ENCODE measurements at regions not wholly inside any gene's neighbourhood (a gene's known extent, or its start where the extent isn't known, plus 50 kb on each side); places are given as distances from the start of the nearest gene placed in this dataset.

DNA sequence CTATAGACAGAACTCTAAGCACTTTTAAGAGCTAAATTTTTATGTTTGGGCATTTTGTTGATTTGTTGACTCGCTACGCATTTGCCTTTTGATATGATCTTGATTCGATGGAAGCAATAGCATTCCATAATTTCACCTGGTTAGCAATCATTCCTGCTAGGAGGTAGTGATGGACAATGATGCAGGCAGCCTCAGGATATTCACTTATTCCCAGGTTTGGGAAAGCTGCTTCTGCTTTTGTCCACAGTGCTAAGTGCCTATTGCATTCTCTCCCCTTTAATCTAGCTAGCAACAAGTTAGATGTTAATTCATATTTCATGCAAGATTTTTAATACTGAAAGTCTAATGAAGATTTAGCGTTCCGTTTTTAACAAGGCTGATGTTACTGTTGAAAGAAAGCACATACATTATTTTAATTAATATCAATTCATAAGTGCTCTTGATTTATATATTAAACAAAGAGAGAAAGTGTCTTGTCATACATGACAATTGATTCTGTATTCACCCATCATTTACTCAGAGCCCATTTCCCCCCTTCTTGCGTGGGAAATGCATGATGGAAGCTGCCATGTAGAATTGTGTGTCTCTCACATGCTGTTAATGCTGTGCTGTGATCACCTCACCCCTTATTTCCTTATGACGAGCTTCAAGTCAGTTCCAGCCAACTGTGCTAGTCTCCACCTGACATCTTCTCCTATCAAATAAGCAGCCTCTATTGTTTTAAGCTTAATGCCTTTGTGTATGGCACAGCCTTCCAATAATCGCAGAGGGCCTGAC, 53.0 kb upstream of the TMCO5A start:
- Mint-ChIP-seq H3K4me3 (ENCODE audit: unreplicated experiment) (no peak overlapping the region), H3K27ac (ENCODE audit: unreplicated experiment) (no peak overlapping the region), H3K27me3 (ENCODE audit: unreplicated experiment) (peaks cover 34% of the 10 kb centered on the region), H3K9me3 (ENCODE audit: unreplicated experiment) (no peaks in the 10 kb centered on the region), H3K36me3 (ENCODE audit: unreplicated experiment) (no peaks in the 10 kb centered on the region), H3K4me1 (ENCODE audit: unreplicated experiment) (peaks cover 29% of the 10 kb centered on the region)
- no peak for DNase-seq (ENCODE audit: extremely low spot score, unreplicated experiment)
- TF ChIP-seq, protein P1, sequence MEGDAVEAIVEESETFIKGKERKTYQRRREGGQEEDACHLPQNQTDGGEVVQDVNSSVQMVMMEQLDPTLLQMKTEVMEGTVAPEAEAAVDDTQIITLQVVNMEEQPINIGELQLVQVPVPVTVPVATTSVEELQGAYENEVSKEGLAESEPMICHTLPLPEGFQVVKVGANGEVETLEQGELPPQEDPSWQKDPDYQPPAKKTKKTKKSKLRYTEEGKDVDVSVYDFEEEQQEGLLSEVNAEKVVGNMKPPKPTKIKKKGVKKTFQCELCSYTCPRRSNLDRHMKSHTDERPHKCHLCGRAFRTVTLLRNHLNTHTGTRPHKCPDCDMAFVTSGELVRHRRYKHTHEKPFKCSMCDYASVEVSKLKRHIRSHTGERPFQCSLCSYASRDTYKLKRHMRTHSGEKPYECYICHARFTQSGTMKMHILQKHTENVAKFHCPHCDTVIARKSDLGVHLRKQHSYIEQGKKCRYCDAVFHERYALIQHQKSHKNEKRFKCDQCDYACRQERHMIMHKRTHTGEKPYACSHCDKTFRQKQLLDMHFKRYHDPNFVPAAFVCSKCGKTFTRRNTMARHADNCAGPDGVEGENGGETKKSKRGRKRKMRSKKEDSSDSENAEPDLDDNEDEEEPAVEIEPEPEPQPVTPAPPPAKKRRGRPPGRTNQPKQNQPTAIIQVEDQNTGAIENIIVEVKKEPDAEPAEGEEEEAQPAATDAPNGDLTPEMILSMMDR (IDR thresholded peaks at IDR 0.05) = no peak

DNA sequence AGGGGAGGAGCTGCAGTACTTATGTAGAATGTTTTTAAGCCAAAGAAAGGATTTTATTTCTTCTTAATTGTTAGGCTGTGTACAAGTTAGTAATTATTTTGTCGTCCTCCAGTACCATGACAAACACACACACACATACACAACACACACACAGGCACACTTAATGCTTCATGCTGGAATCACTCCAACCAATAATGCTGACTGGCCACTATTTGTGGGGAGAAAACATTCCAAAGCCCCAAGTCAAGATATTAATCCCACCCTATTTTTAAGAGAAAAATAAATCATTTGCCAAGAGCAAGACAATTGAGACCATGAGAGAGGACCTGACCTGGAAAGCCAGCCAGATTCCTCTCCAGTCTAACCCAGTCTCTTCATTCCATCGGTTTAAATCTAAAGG, 51.8 kb upstream of the TMCO5A start:
- Mint-ChIP-seq H3K9me3 (ENCODE audit: unreplicated experiment) (no peaks in the 10 kb centered on the region), H3K27ac (ENCODE audit: unreplicated experiment) (no peak overlapping the region), H3K4me3 (ENCODE audit: unreplicated experiment) (no peak overlapping the region), H3K27me3 (ENCODE audit: unreplicated experiment) (peaks cover 34% of the 10 kb centered on the region), H3K36me3 (ENCODE audit: unreplicated experiment) (no peaks in the 10 kb centered on the region), H3K4me1 (ENCODE audit: unreplicated experiment) (peaks cover 20% of the 10 kb centered on the region)
- TF ChIP-seq, protein P1 (IDR thresholded peaks at IDR 0.05) = no peak
- no peak for DNase-seq (ENCODE audit: extremely low spot score, unreplicated experiment)

All from osteocyte (in vitro differentiated cells).